SK-N-SH (cell line): ENCODE measurements at regions not wholly inside any gene's neighbourhood (a gene's known extent, or its start where the extent isn't known, plus 50 kb on each side); places are given as distances from the start of the nearest gene placed in this dataset.

Experiments used
- CTCF ChIA-PET: fragments of 300-600, 350-600 bp; formaldehyde crosslinking; extraction: SDS; loops from one replicate; lab custom pipeline; 2021; lab: Yijun Ruan, JAX
- POLR2A ChIA-PET: fragments of 350-600 bp; sonication (Branson Sonifier 250); formaldehyde crosslinking; extraction: SDS; loops from one replicate; lab custom pipeline; 2020; ENCODE audit warnings: antibody characterized with exemption, inconsistent platforms; lab: Yijun Ruan, JAX
- DNase-seq: peaks from one replicate; pipeline ENCODE4 v3.0.0; 2012
- H2AFZ ChIP-seq: fragments of 200-600 bp; sonication (generic); 2 replicates; pipeline ENCODE4 v1.8.1; 2016; ENCODE audit warnings: antibody characterized with exemption, mild to moderate bottlenecking, low read depth
- H3F3A ChIP-seq: fragments of 200-600 bp; sonication (generic); replicated peaks from 2 replicates; pipeline ENCODE3; 2016; ENCODE audit warnings: antibody characterized with exemption, mild to moderate bottlenecking; ENCODE audit not compliant: insufficient read depth
- H3K27ac ChIP-seq, 2 experiments: fragments of 200-500 bp in 1 of 2; fragments of 200-600 bp in 1 of 2; sonication (Bioruptor generic) in 1 of 2; sonication (generic), shearing (Covaris generic) in 1 of 2; 2 replicates each; pipeline versions ENCODE4 v1.5.1 to v1.6.1; 2014 to 2016; ENCODE audit warnings: low read depth in 2 of 2, inconsistent platforms in 1 of 2, low read length in 1 of 2, mild to moderate bottlenecking in 1 of 2, mixed read lengths in 1 of 2
- H3K27me3 ChIP-seq: fragments of 200-600 bp; sonication (generic), shearing (Covaris generic); 2 replicates; pipeline ENCODE4 v1.6.1; 2016; ENCODE audit warnings: mixed run types; ENCODE audit not compliant: insufficient read depth
- H3K36me3 ChIP-seq, 2 experiments: fragments of 200-500 bp in 1 of 2; fragments of 200-600 bp in 1 of 2; sonication (Bioruptor generic) in 1 of 2; sonication (generic) in 1 of 2; replicated peaks in 1 of 2; 2 replicates each; pipeline versions ENCODE3 to v1.5.1; 2014 to 2016; ENCODE audit warnings: low read length in 1 of 2, mild to moderate bottlenecking in 1 of 2; ENCODE audit not compliant: insufficient read depth in 2 of 2, control insufficient read depth in 1 of 2
- H3K4me1 ChIP-seq, 2 experiments: fragments of 200-500 bp in 1 of 2; fragments of 200-600 bp in 1 of 2; sonication (Bioruptor generic) in 1 of 2; sonication (generic), shearing (Covaris generic) in 1 of 2; 2 replicates each; pipeline versions ENCODE4 v1.5.1 to v1.6.1; 2014 to 2016; ENCODE audit warnings: low read depth in 1 of 2, low read length in 1 of 2, mixed run types in 1 of 2; ENCODE audit not compliant: insufficient read depth in 2 of 2, control insufficient read depth in 1 of 2
- H3K4me2 ChIP-seq: fragments of 200-600 bp; sonication (generic), shearing (Covaris generic); 2 replicates; pipeline ENCODE4 v1.6.1; 2017; ENCODE audit warnings: mixed run types
- H3K4me3 ChIP-seq, 2 experiments: fragments of 200-500 bp in 1 of 2; fragments of 200-600 bp in 1 of 2; sonication (Bioruptor generic) in 1 of 2; sonication (generic), shearing (Covaris generic) in 1 of 2; 2 replicates each; pipeline versions ENCODE4 v1.5.1 to v1.8.1; 2014 to 2016; ENCODE audit warnings: low read depth in 2 of 2, inconsistent platforms in 1 of 2, low read length in 1 of 2, mild to moderate bottlenecking in 1 of 2, mixed read lengths in 1 of 2, moderate library complexity in 1 of 2
- H3K79me2 ChIP-seq: fragments of 200-600 bp; sonication (generic); 2 replicates; pipeline ENCODE4 v1.8.1; 2017; ENCODE audit warnings: mild to moderate bottlenecking; ENCODE audit not compliant: insufficient read depth
- H3K9ac ChIP-seq: fragments of 200-600 bp; sonication (generic); 2 replicates; pipeline ENCODE4 v1.6.1; 2017; ENCODE audit warnings: mixed run types
- H3K9me2 ChIP-seq: fragments of 200-600 bp; sonication (generic); 2 replicates; pipeline ENCODE4 v1.6.1; 2017; ENCODE audit warnings: mixed run types
- H3K9me3 ChIP-seq: fragments of 200-600 bp; sonication (generic); 2 replicates; pipeline ENCODE4 v1.6.1; 2017; ENCODE audit warnings: mixed run types, mild to moderate bottlenecking, moderate library complexity
- H4K20me1 ChIP-seq: fragments of 200-600 bp; sonication (generic); 2 replicates; pipeline ENCODE4 v1.6.1; 2017; ENCODE audit warnings: mild to moderate bottlenecking, mixed run types; ENCODE audit not compliant: insufficient read depth
- CHD2 ChIP-seq: fragments of 150-350 bp; IDR thresholded peaks from 2 replicates; pipeline ENCODE4 v1.6.1; 2018; ENCODE audit warnings: low read length; ENCODE audit not compliant: partially characterized antibody
- EZH2phosphoT487 ChIP-seq: fragments of 200-600 bp; sonication (generic); IDR thresholded peaks from 2 replicates; pipeline ENCODE4 v1.6.1; 2017; ENCODE audit warnings: low read depth, mixed run types, mild to moderate bottlenecking, antibody characterized with exemption, moderate library complexity, borderline replicate concordance
- GABPA ChIP-seq: IDR thresholded peaks from 2 replicates; pipeline ENCODE4 v1.4.0; 2012; ENCODE audit warnings: low read depth, mild to moderate bottlenecking
- JUND ChIP-seq: IDR thresholded peaks from 2 replicates; pipeline ENCODE4 v1.4.0; 2012
- MAX ChIP-seq: IDR thresholded peaks from 2 replicates; pipeline ENCODE4 v1.4.0; 2012; ENCODE audit warnings: low read depth
- MXI1 ChIP-seq: IDR thresholded peaks from 2 replicates; pipeline ENCODE4 v1.6.1; 2012; ENCODE audit warnings: mild to moderate bottlenecking, low read depth, low read length, improper control_type of control experiment
- NRF1 ChIP-seq: IDR thresholded peaks from 2 replicates; pipeline ENCODE4 v1.6.1; 2012; ENCODE audit warnings: low read depth, mild to moderate bottlenecking, low read length
- PBX3 ChIP-seq: IDR thresholded peaks from 2 replicates; pipeline ENCODE4; 2012
- POLR2AphosphoS5 ChIP-seq: IDR thresholded peaks from 2 replicates; pipeline ENCODE4 v1.6.1; 2012; ENCODE audit warnings: low read depth, low read length
- RAD21 ChIP-seq: IDR thresholded peaks from 2 replicates; pipeline ENCODE4 v1.6.1; 2012; ENCODE audit warnings: mild to moderate bottlenecking, low read length
- REST ChIP-seq: IDR thresholded peaks from 2 replicates; pipeline ENCODE4 v1.6.1; 2012; ENCODE audit warnings: mild to moderate bottlenecking, low read depth, low read length, moderate library complexity
- USF2 ChIP-seq: fragments of 150-350 bp; IDR thresholded peaks from 2 replicates; pipeline ENCODE4 v1.6.1; 2017; ENCODE audit warnings: antibody characterized with exemption, low read length, low read depth, borderline replicate concordance
- YY1 ChIP-seq: IDR thresholded peaks from 2 replicates; pipeline ENCODE4 v1.4.0; 2012; ENCODE audit warnings: low read depth, mild to moderate bottlenecking
- ZBTB33 ChIP-seq: IDR thresholded peaks from 2 replicates; pipeline ENCODE4 v1.4.0; 2012; ENCODE audit warnings: low read depth, borderline replicate concordance
- WGBS: methylation state at CpG from one replicate; pipeline ENCODE4 v1.1.6; 2017; ENCODE audit warnings: low lambda C conversion rate; 5-methylcytosine and 5-hydroxymethylcytosine counted together

GRCh38 chr5:63629951-63630630, 332.2 kb downstream of the HTR1A start (continued):
- TF ChIP-seq REST (no peak), EZH2phosphoT487 (no peak), ZBTB33 (no peak)

GRCh38 chr5:63613442-63613841, 348.8 kb downstream of the HTR1A start:
- no peaks in the 10 kb centered on the region for H3K36me3 ChIP-seq
- no peak overlapping the region for H2AFZ ChIP-seq
- ChIA-PET POLR2A (no interaction called here), CTCF (no interaction called here)
- DNase-seq, result no peak
- 57% methylated on average over 3 of the region's 3 CpGs for WGBS
- TF ChIP-seq MXI1, result no peak
- no peak for TF ChIP-seq RAD21
- TF ChIP-seq MAX, result no peak
- no peak for TF ChIP-seq USF2
- TF ChIP-seq GABPA, result no peak
- TF ChIP-seq REST, result no peak
- TF ChIP-seq CHD2, result no peak
- TF ChIP-seq POLR2AphosphoS5, result no peak
- no peak for TF ChIP-seq JUND
- TF ChIP-seq NRF1, result no peak
- TF ChIP-seq YY1, result no peak
- no peak for TF ChIP-seq PBX3
- no peak for TF ChIP-seq ZBTB33
- no peak overlapping the region for H3K4me3 ChIP-seq
- H3K79me2 ChIP-seq, result no peaks in the 10 kb centered on the region
- no peak overlapping the region for H3K27ac ChIP-seq
- H3K9me2 ChIP-seq, result no peaks in the 10 kb centered on the region
- H3F3A ChIP-seq, result no peaks in the 10 kb centered on the region
- H4K20me1 ChIP-seq, result no peaks in the 10 kb centered on the region
- H3K27me3 ChIP-seq, result no peaks in the 10 kb centered on the region
- no peak overlapping the region for H3K4me2 ChIP-seq
- no peaks in the 10 kb centered on the region for H3K9me3 ChIP-seq
- no peaks in the 10 kb centered on the region for H3K4me1 ChIP-seq
- H3K9ac ChIP-seq, result no peak overlapping the region
